Colonic mucosa (tissue), 4 donors: ENCODE measurements at regions not wholly inside any gene's neighbourhood (a gene's known extent, or its start where the extent isn't known, plus 50 kb on each side); places are given as distances from the start of the nearest gene placed in this dataset.

ENCODE experiments used
- DNase-seq: peaks from one replicate; pipeline ENCODE4 v3.0.0-alpha.2; 2020
- H3K27ac ChIP-seq: fragments of 200-600 bp; one replicate; pipeline ENCODE4 v1.8.0; 2021
- H3K27me3 ChIP-seq: fragments of 200-600 bp; one replicate; pipeline ENCODE4 v1.8.0; 2021
- H3K36me3 ChIP-seq: fragments of 200-600 bp; one replicate; pipeline ENCODE4 v1.8.0; 2021
- H3K4me1 ChIP-seq: fragments of 200-600 bp; one replicate; pipeline ENCODE4 v1.8.0; 2021; ENCODE audit warnings: mild to moderate bottlenecking
- H3K4me3 ChIP-seq: fragments of 200-600 bp; one replicate; pipeline ENCODE4 v1.8.0; 2021
- H3K9ac ChIP-seq, 2 donors: one replicate each; pipeline ENCODE4 v1.7.0; 2013; ENCODE audit warnings: control low read depth in 2 of 2, low read depth in 2 of 2, low read length in 2 of 2
- H3K9me3 ChIP-seq: fragments of 200-600 bp; one replicate; pipeline ENCODE4 v1.8.0; 2021
- CTCF ChIP-seq: fragments of 200-600 bp; IDR thresholded peaks from one replicate; pipeline ENCODE4 v1.8.0; 2022; ENCODE audit warnings: antibody characterized with exemption, mild to moderate bottlenecking
- intact Hi-C: fragments of 100-400 bp; cut with DNase I; formaldehyde crosslinking; loops from one replicate; pipeline ENCODE4 v1.14.1; 2022
- donor health status: healthy.
- donor health status: DM: no; HTN: no; CAD: no.
- donor health status: DM: no; HTN: no; CAD: no.

GRCh38 chr6:141470810-141471209 lies 661.9 kb upstream of the GJE1 start:
- Histone ChIP-seq H3K9ac (no peak overlapping the region), H3K4me1 (no peaks in the 10 kb centered on the region), H3K4me3 (no peak overlapping the region), H3K9me3 (no peaks in the 10 kb centered on the region), H3K27me3 (no peaks in the 10 kb centered on the region), H3K27ac (no peak overlapping the region), H3K36me3 (no peaks in the 10 kb centered on the region)
- no peak for TF ChIP-seq CTCF
- no peak for DNase-seq
- intact Hi-C loops = no loop called here

GRCh38 chr6:141467881-141468280 lies 664.8 kb upstream of the GJE1 start:
- no peaks in the 10 kb centered on the region for H3K27me3 ChIP-seq
- no peaks in the 10 kb centered on the region for H3K36me3 ChIP-seq
- no peak for DNase-seq
- H3K9me3 ChIP-seq = no peaks in the 10 kb centered on the region
- no peaks in the 10 kb centered on the region for H3K4me1 ChIP-seq
- no peak for TF ChIP-seq CTCF
- H3K9ac ChIP-seq = no peak overlapping the region
- H3K27ac ChIP-seq = no peak overlapping the region
- intact Hi-C loops = no loop called here
- no peak overlapping the region for H3K4me3 ChIP-seq

GRCh38 chr6:141467041-141467440 lies 665.7 kb upstream of the GJE1 start:
- DNase-seq = no peak
- H3K27ac ChIP-seq = no peak overlapping the region
- H3K9me3 ChIP-seq = no peaks in the 10 kb centered on the region
- TF ChIP-seq CTCF = no peak
- intact Hi-C loops = no loop called here
- no peak overlapping the region for H3K4me3 ChIP-seq
- no peak overlapping the region for H3K9ac ChIP-seq
- no peaks in the 10 kb centered on the region for H3K4me1 ChIP-seq
- H3K36me3 ChIP-seq = no peaks in the 10 kb centered on the region
- H3K27me3 ChIP-seq = no peaks in the 10 kb centered on the region

- H3K4me3 ChIP-seq = no peak overlapping the region
- no peaks in the 10 kb centered on the region for H3K27me3 ChIP-seq
- H3K27ac ChIP-seq = no peak overlapping the region
- no peak for TF ChIP-seq CTCF
- no peak overlapping the region for H3K9ac ChIP-seq
- H3K36me3 ChIP-seq = no peaks in the 10 kb centered on the region
- H3K4me1 ChIP-seq = no peaks in the 10 kb centered on the region
- H3K9me3 ChIP-seq = no peaks in the 10 kb centered on the region
- intact Hi-C loops = no loop called here
- DNase-seq = no peak
These were observed 667.8 kb upstream of the GJE1 start for GRCh38 chr6:141464896-141465295.

GRCh38 chr6:141464490-141464889 lies 668.2 kb upstream of the GJE1 start:
- no peaks in the 10 kb centered on the region for H3K36me3 ChIP-seq
- no peak for TF ChIP-seq CTCF
- no peak overlapping the region for H3K4me3 ChIP-seq
- DNase-seq = no peak
- intact Hi-C loops = no loop called here
- no peaks in the 10 kb centered on the region for H3K27me3 ChIP-seq
- H3K9ac ChIP-seq = no peak overlapping the region
- H3K9me3 ChIP-seq = no peaks in the 10 kb centered on the region
- H3K4me1 ChIP-seq = no peaks in the 10 kb centered on the region
- H3K27ac ChIP-seq = no peak overlapping the region
